HG02885 (cell line): ENCODE measurements at regions not wholly inside any gene's neighbourhood (a gene's known extent, or its start where the extent isn't known, plus 50 kb on each side); places are given as distances from the start of the nearest gene placed in this dataset.
"Not testable (repeated sequence)": the region's sequence is repeated elsewhere in the genome, so short reads cannot be mapped to it uniquely, and the experiment has no call there.

ENCODE experiments used
- ATAC-seq: cut with Tn5 transposase; IDR thresholded peaks from one replicate; pipeline ENCODE4 v1.9.1; 2021; ENCODE audit warnings: mild to moderate bottlenecking; ENCODE audit not compliant: unreplicated experiment, poor library complexity

GRCh38 chr18:6521803-6522418 lies 107.2 kb upstream of the L3MBTL4 start:
- peak; percentile 79 for ATAC-seq

- no peak for ATAC-seq
These were observed 110.9 kb upstream of the L3MBTL4 start for GRCh38 chr18:6525604-6526003.

- ATAC-seq: peak; percentile 90
These were observed 122.8 kb upstream of the L3MBTL4 start for GRCh38 chr18:6537475-6537874.

- not testable (repeated sequence) for ATAC-seq
These were observed 126.5 kb upstream of the L3MBTL4 start for GRCh38 chr18:6541131-6541679.

- ATAC-seq: no peak
These were observed 127.6 kb upstream of the L3MBTL4 start for GRCh38 chr18:6542296-6542695.

GRCh38 chr18:6543330-6543908 lies 128.7 kb upstream of the L3MBTL4 start:
- no peak for ATAC-seq

- ATAC-seq: no peak
These were observed 131.5 kb upstream of the L3MBTL4 start for GRCh38 chr18:6546229-6546628.

- no peak for ATAC-seq
These were observed 132.8 kb upstream of the L3MBTL4 start for GRCh38 chr18:6547476-6547875.

- no peak for ATAC-seq
These were observed 138.7 kb upstream of the L3MBTL4 start for GRCh38 chr18:6553234-6553900.

GRCh38 chr18:6557057-6557769 lies 142.5 kb upstream of the L3MBTL4 start:
- ATAC-seq: no peak

- ATAC-seq: no peak
These were observed 143.1 kb upstream of the L3MBTL4 start for GRCh38 chr18:6557770-6558248.

- ATAC-seq: no peak
These were observed 143.9 kb upstream of the L3MBTL4 start for GRCh38 chr18:6558446-6559156.

GRCh38 chr18:6559296-6559695 lies 144.6 kb upstream of the L3MBTL4 start:
- no peak for ATAC-seq

GRCh38 chr18:6561016-6561415 lies 146.3 kb upstream of the L3MBTL4 start:
- ATAC-seq: no peak

- no peak for ATAC-seq
These were observed 146.7 kb upstream of the L3MBTL4 start for GRCh38 chr18:6561420-6561861.

GRCh38 chr18:6561862-6562291 lies 147.2 kb upstream of the L3MBTL4 start:
- no peak for ATAC-seq

- ATAC-seq: no peak
These were observed 149.2 kb upstream of the L3MBTL4 start for GRCh38 chr18:6563896-6564295.

- ATAC-seq: no peak
These were observed 150.5 kb upstream of the L3MBTL4 start for GRCh38 chr18:6564950-6565814.

- no peak for ATAC-seq
These were observed 151.0 kb upstream of the L3MBTL4 start for GRCh38 chr18:6565815-6566081.
